WERI-Rb-1 (cell line): ENCODE measurements at regions not wholly inside any gene's neighbourhood (a gene's known extent, or its start where the extent isn't known, plus 50 kb on each side); places are given as distances from the start of the nearest gene placed in this dataset.

Experiments used
- DNase-seq: peaks from one replicate; pipeline ENCODE4 v3.0.0-alpha.2; 2020
- H3K27ac ChIP-seq: fragments of 250-450 bp; sonication (Bioruptor Pico); 2 replicates; pipeline ENCODE4 v1.5.1; 2020; ENCODE audit warnings: mild to moderate bottlenecking, moderate library complexity
- H3K27me3 ChIP-seq: fragments of 250-450 bp; sonication (Bioruptor Pico); 2 replicates; pipeline ENCODE4 v1.5.1; 2021; ENCODE audit warnings: mild to moderate bottlenecking, low read depth, moderate library complexity; ENCODE audit not compliant: insufficient read depth, severe bottlenecking
- H3K36me3 ChIP-seq: fragments of 250-450 bp; sonication (Bioruptor Pico); 2 replicates; pipeline ENCODE4 v1.5.1; 2020; ENCODE audit warnings: mild to moderate bottlenecking, moderate library complexity
- H3K4me3 ChIP-seq: 2 replicates; pipeline ENCODE4 v1.5.1; 2011; ENCODE audit warnings: low read depth, mild to moderate bottlenecking, control low read depth, low read length
- H3K9me3 ChIP-seq: fragments of 250-450 bp; sonication (Bioruptor Pico); 2 replicates; pipeline ENCODE4 v1.5.1; 2021; ENCODE audit warnings: mild to moderate bottlenecking, moderate library complexity; ENCODE audit not compliant: severe bottlenecking
- CTCF ChIP-seq: IDR thresholded peaks from 2 replicates; pipeline ENCODE4 v1.5.1; 2011; ENCODE audit warnings: low read depth, mild to moderate bottlenecking, control low read depth, inconsistent platforms, low read length

- no peak overlapping the region for H3K4me3 ChIP-seq
- H3K27me3 ChIP-seq, result no peaks in the 10 kb centered on the region
- no peaks in the 10 kb centered on the region for H3K9me3 ChIP-seq
- H3K36me3 ChIP-seq, result no peaks in the 10 kb centered on the region
- no peak for TF ChIP-seq CTCF
- no peak overlapping the region for H3K27ac ChIP-seq
- no peak for DNase-seq
These were observed 1066.5 kb upstream of the MANEA start for GRCh38 chr6:94510877-94511276.

- H3K27ac ChIP-seq, result no peak overlapping the region
- H3K27me3 ChIP-seq, result no peaks in the 10 kb centered on the region
- H3K9me3 ChIP-seq, result no peaks in the 10 kb centered on the region
- no peak for DNase-seq
- no peaks in the 10 kb centered on the region for H3K36me3 ChIP-seq
- H3K4me3 ChIP-seq, result no peak overlapping the region
- no peak for TF ChIP-seq CTCF
These were observed 1075.8 kb upstream of the MANEA start for GRCh38 chr6:94501516-94501915.

- H3K27me3 ChIP-seq, result no peaks in the 10 kb centered on the region
- DNase-seq, result no peak
- no peaks in the 10 kb centered on the region for H3K9me3 ChIP-seq
- H3K36me3 ChIP-seq, result no peaks in the 10 kb centered on the region
- no peak overlapping the region for H3K27ac ChIP-seq
- H3K4me3 ChIP-seq, result no peak overlapping the region
- TF ChIP-seq CTCF, result no peak
These were observed 1078.7 kb upstream of the EPHA7 start for GRCh38 chr6:94498099-94498498.

GRCh38 chr6:94494500-94494899 is 1075.1 kb upstream of the EPHA7 start:
- Histone ChIP-seq H3K27me3 (no peaks in the 10 kb centered on the region), H3K4me3 (no peak overlapping the region), H3K27ac (no peak overlapping the region), H3K9me3 (no peaks in the 10 kb centered on the region), H3K36me3 (no peaks in the 10 kb centered on the region)
- no peak for DNase-seq
- no peak for TF ChIP-seq CTCF

GRCh38 chr6:94487371-94487770 is 1068.0 kb upstream of the EPHA7 start:
- no peak for DNase-seq
- Histone ChIP-seq H3K27me3 (no peaks in the 10 kb centered on the region), H3K4me3 (no peak overlapping the region), H3K27ac (no peak overlapping the region), H3K9me3 (no peaks in the 10 kb centered on the region), H3K36me3 (no peaks in the 10 kb centered on the region)
- no peak for TF ChIP-seq CTCF
